ENCODE measurements at regions not wholly inside any gene's neighbourhood (a gene's known extent, or its start where the extent isn't known, plus 50 kb on each side); places are given as distances from the start of the nearest gene placed in this dataset.

DNA sequence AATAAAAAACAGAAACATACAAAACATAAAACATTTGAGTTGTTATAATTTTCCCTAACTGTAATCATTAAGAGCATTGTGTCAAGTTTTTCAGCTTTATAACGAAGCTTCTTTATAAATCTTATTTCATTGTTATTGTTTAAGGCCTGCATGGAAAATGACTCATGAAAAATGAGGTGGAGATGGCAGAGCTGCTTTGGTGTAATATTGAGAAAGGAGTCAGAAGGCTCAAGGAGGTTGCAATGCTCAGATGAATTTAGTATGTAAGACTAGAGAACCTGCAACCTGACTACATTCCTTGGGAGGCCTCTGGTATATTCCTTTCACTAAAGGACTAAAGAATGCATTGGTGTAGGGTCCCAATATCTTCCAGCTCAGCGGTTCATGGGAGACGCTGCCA lies 61.5 kb downstream of the TMEM30B start:
- WGBS, 2 donors: 83 to 84% methylated on average over 3 of the region's 3 CpGs
- Histone ChIP-seq H3K4me1 (no peaks in the 10 kb centered on the region), H3K4me3 (no peak overlapping the region), H3K27ac (no peak overlapping the region), H3K27me3 (no peaks in the 10 kb centered on the region), H3K9me3 (no peaks in the 10 kb centered on the region), H3K36me3 (no peaks in the 10 kb centered on the region)
- TF ChIP-seq POLR2A (IDR thresholded peaks at IDR 0.05) (no peak), POLR2AphosphoS5 (IDR thresholded peaks at IDR 0.05) (no peak), EP300 (IDR thresholded peaks at IDR 0.05) (no peak)
- TF ChIP-seq, protein P1, sequence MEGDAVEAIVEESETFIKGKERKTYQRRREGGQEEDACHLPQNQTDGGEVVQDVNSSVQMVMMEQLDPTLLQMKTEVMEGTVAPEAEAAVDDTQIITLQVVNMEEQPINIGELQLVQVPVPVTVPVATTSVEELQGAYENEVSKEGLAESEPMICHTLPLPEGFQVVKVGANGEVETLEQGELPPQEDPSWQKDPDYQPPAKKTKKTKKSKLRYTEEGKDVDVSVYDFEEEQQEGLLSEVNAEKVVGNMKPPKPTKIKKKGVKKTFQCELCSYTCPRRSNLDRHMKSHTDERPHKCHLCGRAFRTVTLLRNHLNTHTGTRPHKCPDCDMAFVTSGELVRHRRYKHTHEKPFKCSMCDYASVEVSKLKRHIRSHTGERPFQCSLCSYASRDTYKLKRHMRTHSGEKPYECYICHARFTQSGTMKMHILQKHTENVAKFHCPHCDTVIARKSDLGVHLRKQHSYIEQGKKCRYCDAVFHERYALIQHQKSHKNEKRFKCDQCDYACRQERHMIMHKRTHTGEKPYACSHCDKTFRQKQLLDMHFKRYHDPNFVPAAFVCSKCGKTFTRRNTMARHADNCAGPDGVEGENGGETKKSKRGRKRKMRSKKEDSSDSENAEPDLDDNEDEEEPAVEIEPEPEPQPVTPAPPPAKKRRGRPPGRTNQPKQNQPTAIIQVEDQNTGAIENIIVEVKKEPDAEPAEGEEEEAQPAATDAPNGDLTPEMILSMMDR (IDR thresholded peaks at IDR 0.05): no peak
- no peak for DNase-seq
- intact Hi-C loops (cut with DNase I): no loop called here

DNA sequence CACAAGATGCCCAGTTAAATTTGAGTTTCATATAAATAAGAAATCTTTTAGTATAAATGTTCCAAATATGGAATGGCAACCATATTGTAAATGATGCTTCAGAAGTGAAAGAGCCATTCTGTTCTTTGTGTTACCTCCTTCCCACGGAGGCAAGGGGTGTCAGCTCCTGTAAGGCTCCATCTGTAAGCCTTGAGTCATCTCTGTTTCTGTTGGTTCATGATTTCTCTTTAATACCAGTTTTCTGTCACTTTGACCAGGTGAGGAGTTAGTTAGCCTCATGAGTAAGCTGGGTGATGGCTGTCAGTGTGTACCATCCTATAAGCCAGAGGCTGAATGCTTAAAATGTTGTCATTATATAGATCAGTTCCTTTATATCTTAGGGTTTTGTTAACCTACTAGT lies 61.9 kb downstream of the TMEM30B start:
- Histone ChIP-seq H3K4me1 (no peaks in the 10 kb centered on the region), H3K9me3 (no peaks in the 10 kb centered on the region), H3K27ac (no peak overlapping the region), H3K27me3 (no peaks in the 10 kb centered on the region), H3K4me3 (no peak overlapping the region), H3K36me3 (no peaks in the 10 kb centered on the region)
- WGBS, 2 donors: 26 to 72% methylated on average over 1 of the region's 1 CpG
- TF ChIP-seq POLR2A (IDR thresholded peaks at IDR 0.05) (no peak), POLR2AphosphoS5 (IDR thresholded peaks at IDR 0.05) (no peak), EP300 (IDR thresholded peaks at IDR 0.05) (no peak)
- TF ChIP-seq, protein P1 (IDR thresholded peaks at IDR 0.05): no peak
- intact Hi-C loops (cut with DNase I): no loop called here
- DNase-seq: no peak

DNA sequence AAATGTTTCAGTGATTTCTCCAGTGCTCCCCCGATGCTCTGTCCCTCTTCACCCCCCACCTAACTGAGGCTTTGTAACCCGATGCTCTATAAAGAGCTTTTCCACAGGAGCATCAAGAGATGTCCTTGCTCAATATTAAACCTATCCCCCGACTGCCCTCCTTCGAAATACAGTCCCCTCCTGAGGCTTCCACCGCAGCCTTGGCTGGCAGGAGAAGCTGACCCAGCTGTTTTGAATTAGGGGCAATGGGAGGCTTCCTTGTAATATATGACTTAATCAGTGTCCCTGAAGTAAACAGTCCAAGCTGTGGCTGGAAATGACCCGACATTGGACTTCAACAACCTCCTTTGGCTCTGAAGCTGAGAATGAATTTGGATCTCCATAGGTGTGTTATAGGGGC lies 62.4 kb downstream of the TMEM30B start:
- no peak overlapping the region for H3K27ac ChIP-seq
- intact Hi-C loops (cut with DNase I): no loop called here
- DNase-seq: no peak
- no peaks in the 10 kb centered on the region for H3K27me3 ChIP-seq
- TF ChIP-seq, protein P1 (IDR thresholded peaks at IDR 0.05): no peak
- TF ChIP-seq EP300 (IDR thresholded peaks at IDR 0.05) (no peak), POLR2AphosphoS5 (IDR thresholded peaks at IDR 0.05) (no peak), POLR2A (IDR thresholded peaks at IDR 0.05) (no peak)
- 50 to 58% methylated on average over 6 of the region's 6 CpGs for WGBS, 2 donors
- no peaks in the 10 kb centered on the region for H3K36me3 ChIP-seq
- H3K9me3 ChIP-seq: no peaks in the 10 kb centered on the region
- H3K4me3 ChIP-seq: no peak overlapping the region
- H3K4me1 ChIP-seq: no peaks in the 10 kb centered on the region

DNA sequence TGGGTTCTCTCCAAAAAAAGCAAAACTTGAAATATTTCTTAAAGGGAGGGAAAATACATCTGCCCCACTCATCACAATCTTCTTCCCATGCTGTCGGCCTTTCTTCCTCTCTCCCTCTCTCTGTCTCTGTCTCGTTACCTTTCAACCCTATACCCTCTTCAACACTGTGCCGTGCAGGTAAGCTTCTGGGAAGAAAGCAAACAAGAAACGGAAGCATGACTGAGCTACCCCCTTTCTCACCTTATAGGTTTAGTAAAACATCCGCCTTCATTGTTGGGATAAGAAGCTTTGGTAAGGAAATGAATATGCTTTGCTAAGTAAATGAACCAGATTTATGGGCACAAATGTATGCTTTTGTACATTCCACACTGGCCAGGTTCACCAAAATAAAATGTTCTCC lies 63.0 kb downstream of the TMEM30B start:
- no peaks in the 10 kb centered on the region for H3K4me1 ChIP-seq
- no peaks in the 10 kb centered on the region for H3K9me3 ChIP-seq
- no peak overlapping the region for H3K27ac ChIP-seq
- H3K4me3 ChIP-seq: no peak overlapping the region
- intact Hi-C loops (cut with DNase I): no loop called here
- no peak for DNase-seq
- no peaks in the 10 kb centered on the region for H3K36me3 ChIP-seq
- TF ChIP-seq, protein P1 (IDR thresholded peaks at IDR 0.05): no peak
- 48 to 69% methylated on average over 5 of the region's 5 CpGs for WGBS, 2 donors
- no peaks in the 10 kb centered on the region for H3K27me3 ChIP-seq

DNA sequence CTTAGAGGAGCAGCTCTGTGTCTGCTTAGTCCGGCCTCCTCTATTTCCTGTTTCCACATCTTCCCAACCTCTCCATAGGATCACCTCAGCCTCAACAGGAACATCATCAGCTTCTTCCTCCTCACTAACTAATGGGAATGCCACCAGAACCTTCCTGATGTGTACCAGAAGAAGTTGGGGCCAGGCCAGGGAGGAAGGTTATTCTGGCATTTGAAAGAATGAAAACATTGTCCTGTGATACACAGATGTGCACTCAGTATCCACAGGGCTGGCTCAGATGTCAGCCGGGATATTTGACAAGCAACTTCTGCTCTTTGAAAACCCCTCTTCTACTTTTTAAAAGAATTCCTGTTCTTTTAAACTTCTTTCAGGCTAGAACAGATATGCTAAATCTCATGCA lies 63.6 kb downstream of the TMEM30B start:
- intact Hi-C loops (cut with DNase I): no loop called here
- Histone ChIP-seq H3K27me3 (no peaks in the 10 kb centered on the region), H3K27ac (no peak overlapping the region), H3K9me3 (no peaks in the 10 kb centered on the region), H3K4me3 (no peak overlapping the region), H3K4me1 (no peaks in the 10 kb centered on the region), H3K36me3 (no peaks in the 10 kb centered on the region)
- DNase-seq: no peak
- TF ChIP-seq POLR2AphosphoS5 (IDR thresholded peaks at IDR 0.05) (no peak), EP300 (IDR thresholded peaks at IDR 0.05) (no peak)
- 75 to 82% methylated on average over 2 of the region's 2 CpGs for WGBS, 2 donors

All from sigmoid colon (tissue), 6 donors.